Left lung (tissue), 4 donors: ENCODE measurements at regions not wholly inside any gene's neighbourhood (a gene's known extent, or its start where the extent isn't known, plus 50 kb on each side); places are given as distances from the start of the nearest gene placed in this dataset.

Experiments
- ATAC-seq: fragments of 200-7000 bp; cut with Tn5 transposase; one replicate; pipeline ENCODE4 v1.9.1; 2020; ENCODE audit warnings: moderate library complexity
- DNase-seq, 4 donors: peaks; one replicate each; pipeline ENCODE4 v3.0.0-alpha.2; 2013 to 2020
- H3K27ac ChIP-seq, 2 donors: fragments of 200-600 bp; sonication (generic) in 1 of 2; one replicate each; pipeline versions ENCODE4 v1.5.0 to v1.8.0; 2020 to 2021
- H3K27me3 ChIP-seq, 2 donors: fragments of 200-600 bp; sonication (generic) in 1 of 2; one replicate each; pipeline versions ENCODE4 v1.5.0 to v1.8.0; 2020 to 2021
- H3K36me3 ChIP-seq, 2 donors: fragments of 200-600 bp; sonication (generic) in 1 of 2; one replicate each; pipeline versions ENCODE4 v1.5.0 to v1.8.0; 2020 to 2021
- H3K4me1 ChIP-seq, 2 donors: fragments of 200-600 bp; one replicate each; pipeline ENCODE4 v1.8.0; 2021
- H3K4me3 ChIP-seq, 2 donors: fragments of 200-600 bp; sonication (generic) in 1 of 2; one replicate each; pipeline versions ENCODE4 v1.5.0 to v1.8.0; 2020 to 2021; ENCODE audit warnings: mild to moderate bottlenecking in 1 of 2
- H3K9me3 ChIP-seq, 2 donors: fragments of 200-600 bp; sonication (generic) in 1 of 2; one replicate each; pipeline versions ENCODE4 v1.5.0 to v1.8.0; 2020 to 2021
- CTCF ChIP-seq, 2 donors: fragments of 200-600 bp; sonication (generic) in 1 of 2; IDR thresholded peaks; one replicate each; pipeline versions ENCODE4 v1.5.0 to v1.8.0; 2021; ENCODE audit warnings: antibody characterized with exemption in 2 of 2
- intact Hi-C, 2 donors: fragments of 100-400 bp; cut with DNase I; formaldehyde crosslinking; loops; one replicate each; pipeline versions ENCODE4 v1.11.2 to v1.14.2; 2022
- donor health status: DM: no; HTN: yes; CAD: no.
- donor health status: DM: no; HTN: no; CAD: no.

- intact Hi-C loops = no loop called here
- no peak overlapping the region for H3K27ac ChIP-seq
These were observed 108.1 kb downstream of the UCHL1 start for GRCh38 chr4:41364876-41365275.

GRCh38 chr4:41365681-41366080 lies 109.0 kb downstream of the UCHL1 start:
- Histone ChIP-seq H3K27ac (no peak overlapping the region), H3K36me3 (no peaks in the 10 kb centered on the region), H3K4me1 (peaks cover 12 to 18% of the 10 kb centered on the region in 2 donors), H3K9me3 (no peaks in the 10 kb centered on the region), H3K4me3 (no peak overlapping the region), H3K27me3 (peaks cover 0 to 26% of the 10 kb centered on the region in 2 donors)
- intact Hi-C loops = no loop called here
- ATAC-seq (no peak), DNase-seq (no peak)
- no peak for TF ChIP-seq CTCF (IDR thresholded peaks at IDR 0.05)

More at GRCh38 chr4:41364876-41365275, 108.1 kb downstream of the UCHL1 start:
- H3K9me3 ChIP-seq = no peaks in the 10 kb centered on the region
- TF ChIP-seq CTCF (IDR thresholded peaks at IDR 0.05) = no peak
- ATAC-seq (no peak), DNase-seq (no peak)
- H3K27me3 ChIP-seq = peaks cover 0 to 34% of the 10 kb centered on the region in 2 donors
- no peak overlapping the region for H3K4me3 ChIP-seq
- no peaks in the 10 kb centered on the region for H3K36me3 ChIP-seq
- H3K4me1 ChIP-seq = peaks cover 12 to 16% of the 10 kb centered on the region in 2 donors

GRCh38 chr4:41366911-41367517 lies 110.3 kb downstream of the UCHL1 start:
- intact Hi-C loops = no loop called here
- no peak for ATAC-seq

GRCh38 chr4:41369680-41370079 lies 113.0 kb downstream of the UCHL1 start:
- ATAC-seq (peak; percentile 89), DNase-seq (no peak)
- H3K4me1 ChIP-seq = peaks cover 0 to 7% of the 10 kb centered on the region in 2 donors
- H3K4me3 ChIP-seq = no peak overlapping the region
- H3K27ac ChIP-seq = no peak overlapping the region
- no peak for TF ChIP-seq CTCF (IDR thresholded peaks at IDR 0.05)
- no peaks in the 10 kb centered on the region for H3K9me3 ChIP-seq
- no peaks in the 10 kb centered on the region for H3K36me3 ChIP-seq
- intact Hi-C loops = no loop called here
- H3K27me3 ChIP-seq = no peaks in the 10 kb centered on the region

More at GRCh38 chr4:41366911-41367517, 110.3 kb downstream of the UCHL1 start:
- Histone ChIP-seq H3K27me3 (peaks cover 0 to 12% of the 10 kb centered on the region in 2 donors), H3K36me3 (no peaks in the 10 kb centered on the region), H3K4me1 (peaks cover 12 to 18% of the 10 kb centered on the region in 2 donors), H3K27ac (no peak overlapping the region), H3K4me3 (no peak overlapping the region), H3K9me3 (no peaks in the 10 kb centered on the region)
- no peak for DNase-seq
- no peak for TF ChIP-seq CTCF (IDR thresholded peaks at IDR 0.05)

GRCh38 chr4:41373221-41373620 lies 116.5 kb downstream of the UCHL1 start:
- DNase-seq (no peak), ATAC-seq (no peak)
- no peak overlapping the region for H3K4me3 ChIP-seq
- intact Hi-C loops = no loop called here
- H3K27me3 ChIP-seq = no peaks in the 10 kb centered on the region
- no peaks in the 10 kb centered on the region for H3K36me3 ChIP-seq
- peaks cover 0 to 12% of the 10 kb centered on the region in 2 donors for H3K4me1 ChIP-seq
- no peak overlapping the region for H3K27ac ChIP-seq
- no peak for TF ChIP-seq CTCF (IDR thresholded peaks at IDR 0.05)
- H3K9me3 ChIP-seq = no peaks in the 10 kb centered on the region
